Mesenchymal stem cell (in vitro differentiated cells and primary cell): ENCODE measurements at regions not wholly inside any gene's neighbourhood (a gene's known extent, or its start where the extent isn't known, plus 50 kb on each side); places are given as distances from the start of the nearest gene placed in this dataset.
A peak's percentile ranks its signal among the peaks of the same experiment; 100 is the strongest.

Experiments
- DNase-seq: peaks from one replicate; pipeline ENCODE4 v3.0.0-alpha.2; 2013
- H2AFZ ChIP-seq: one replicate; pipeline ENCODE4 v1.6.1; 2013; ENCODE audit warnings: low read depth, mild to moderate bottlenecking, control low read depth, inconsistent platforms, low read length, moderate library complexity
- H2AK5ac ChIP-seq: 2 replicates; pipeline ENCODE4 v1.6.1; 2013; ENCODE audit warnings: low read length, moderate library complexity, mild to moderate bottlenecking, inconsistent platforms; ENCODE audit not compliant: severe bottlenecking
- H2BK120ac ChIP-seq: one replicate; pipeline ENCODE4 v1.6.1; 2013; ENCODE audit warnings: low read depth, mild to moderate bottlenecking, inconsistent platforms, low read length, moderate library complexity
- H2BK12ac ChIP-seq, 2 experiments: one replicate each; pipeline ENCODE4 v1.6.1; 2013; ENCODE audit warnings: inconsistent platforms in 2 of 2, low read length in 2 of 2, mild to moderate bottlenecking in 2 of 2, moderate library complexity in 2 of 2, control low read depth in 1 of 2
- H2BK15ac ChIP-seq: one replicate; pipeline ENCODE4 v1.6.1; 2013; ENCODE audit warnings: mild to moderate bottlenecking, low read depth, inconsistent platforms; ENCODE audit not compliant: poor library complexity, severe bottlenecking
- H2BK5ac ChIP-seq: 2 replicates; pipeline ENCODE4 v1.6.1; 2013; ENCODE audit warnings: low read depth, mild to moderate bottlenecking, low read length, control low read depth, inconsistent platforms; ENCODE audit not compliant: poor library complexity, severe bottlenecking
- H3K14ac ChIP-seq, 2 experiments: one replicate each; pipeline ENCODE4 v1.6.1; 2013; ENCODE audit warnings: inconsistent platforms in 2 of 2, low read length in 2 of 2, control low read depth in 1 of 2, mild to moderate bottlenecking in 1 of 2, moderate library complexity in 1 of 2
- H3K18ac ChIP-seq, 2 experiments: one replicate each; pipeline ENCODE4 v1.6.1; 2013; ENCODE audit warnings: inconsistent platforms in 2 of 2, low read length in 2 of 2, control low read depth in 1 of 2, low read depth in 1 of 2, mild to moderate bottlenecking in 1 of 2
- H3K23ac ChIP-seq, 2 experiments: one replicate each; pipeline ENCODE4 v1.6.1; 2013; ENCODE audit warnings: inconsistent platforms in 2 of 2, low read length in 2 of 2, mild to moderate bottlenecking in 2 of 2, moderate library complexity in 2 of 2, control low read depth in 1 of 2
- H3K27ac ChIP-seq: 2 replicates; pipeline ENCODE4 v1.5.1; 2013; ENCODE audit warnings: mild to moderate bottlenecking, moderate library complexity, low read length, control low read depth, inconsistent platforms; ENCODE audit not compliant: poor library complexity, severe bottlenecking
- H3K27me3 ChIP-seq, 2 experiments: 2 replicates each; pipeline versions ENCODE4 v1.6.1 to v1.7.0; 2013; ENCODE audit warnings: low read length in 2 of 2, mild to moderate bottlenecking in 2 of 2, moderate library complexity in 2 of 2, control low read depth in 1 of 2, inconsistent platforms in 1 of 2; ENCODE audit not compliant: control insufficient read depth in 1 of 2, insufficient read depth in 1 of 2
- H3K36me3 ChIP-seq, 2 experiments: 2 replicates each; pipeline versions ENCODE4 v1.6.1 to v1.7.0; 2013; ENCODE audit warnings: low read length in 2 of 2, control low read depth in 1 of 2, inconsistent platforms in 1 of 2, low read depth in 1 of 2, mild to moderate bottlenecking in 1 of 2; ENCODE audit not compliant: insufficient read depth in 2 of 2, control insufficient read depth in 1 of 2
- H3K4ac ChIP-seq, 2 experiments: one replicate each; pipeline ENCODE4 v1.6.1; 2013; ENCODE audit warnings: inconsistent platforms in 2 of 2, low read length in 2 of 2, mild to moderate bottlenecking in 2 of 2, moderate library complexity in 2 of 2, control low read depth in 1 of 2, low read depth in 1 of 2
- H3K4me1 ChIP-seq: 2 replicates; pipeline ENCODE4 v1.6.1; 2013; ENCODE audit warnings: low read depth, low read length, control low read depth; ENCODE audit not compliant: control insufficient read depth, insufficient read depth
- H3K4me2 ChIP-seq: 2 replicates; pipeline ENCODE4 v1.6.1; 2013; ENCODE audit warnings: low read length, mild to moderate bottlenecking, inconsistent platforms; ENCODE audit not compliant: poor library complexity, severe bottlenecking
- H3K4me3 ChIP-seq, 2 experiments: 2 replicates each; pipeline versions ENCODE4 v1.5.1 to v1.7.0; 2013; ENCODE audit warnings: low read length in 2 of 2, mild to moderate bottlenecking in 2 of 2, control low read depth in 1 of 2, low read depth in 1 of 2; ENCODE audit not compliant: insufficient read depth in 1 of 2
- H3K79me1 ChIP-seq: replicated peaks from 2 replicates; pipeline ENCODE4 v1.6.1; 2013; ENCODE audit warnings: mild to moderate bottlenecking, control low read depth, low read length, inconsistent platforms; ENCODE audit not compliant: poor library complexity, severe bottlenecking
- H3K9ac ChIP-seq: 2 replicates; pipeline ENCODE4 v1.7.0; 2013; ENCODE audit warnings: mild to moderate bottlenecking, low read length, moderate library complexity
- H3K9me3 ChIP-seq: 2 replicates; pipeline ENCODE4 v1.7.0; 2013; ENCODE audit warnings: mild to moderate bottlenecking, low read length; ENCODE audit not compliant: control insufficient read depth
- H4K8ac ChIP-seq: one replicate; pipeline ENCODE4 v1.6.1; 2013; ENCODE audit warnings: inconsistent platforms, mild to moderate bottlenecking, low read length, moderate library complexity
- H4K91ac ChIP-seq: one replicate; pipeline ENCODE4 v1.6.1; 2013; ENCODE audit warnings: mild to moderate bottlenecking, low read length, inconsistent platforms
- WGBS: methylation state at CpG from one replicate; pipeline ENCODE4 v1.1.7; 2013; ENCODE audit warnings: mixed read lengths; 5-methylcytosine and 5-hydroxymethylcytosine counted together

DNA sequence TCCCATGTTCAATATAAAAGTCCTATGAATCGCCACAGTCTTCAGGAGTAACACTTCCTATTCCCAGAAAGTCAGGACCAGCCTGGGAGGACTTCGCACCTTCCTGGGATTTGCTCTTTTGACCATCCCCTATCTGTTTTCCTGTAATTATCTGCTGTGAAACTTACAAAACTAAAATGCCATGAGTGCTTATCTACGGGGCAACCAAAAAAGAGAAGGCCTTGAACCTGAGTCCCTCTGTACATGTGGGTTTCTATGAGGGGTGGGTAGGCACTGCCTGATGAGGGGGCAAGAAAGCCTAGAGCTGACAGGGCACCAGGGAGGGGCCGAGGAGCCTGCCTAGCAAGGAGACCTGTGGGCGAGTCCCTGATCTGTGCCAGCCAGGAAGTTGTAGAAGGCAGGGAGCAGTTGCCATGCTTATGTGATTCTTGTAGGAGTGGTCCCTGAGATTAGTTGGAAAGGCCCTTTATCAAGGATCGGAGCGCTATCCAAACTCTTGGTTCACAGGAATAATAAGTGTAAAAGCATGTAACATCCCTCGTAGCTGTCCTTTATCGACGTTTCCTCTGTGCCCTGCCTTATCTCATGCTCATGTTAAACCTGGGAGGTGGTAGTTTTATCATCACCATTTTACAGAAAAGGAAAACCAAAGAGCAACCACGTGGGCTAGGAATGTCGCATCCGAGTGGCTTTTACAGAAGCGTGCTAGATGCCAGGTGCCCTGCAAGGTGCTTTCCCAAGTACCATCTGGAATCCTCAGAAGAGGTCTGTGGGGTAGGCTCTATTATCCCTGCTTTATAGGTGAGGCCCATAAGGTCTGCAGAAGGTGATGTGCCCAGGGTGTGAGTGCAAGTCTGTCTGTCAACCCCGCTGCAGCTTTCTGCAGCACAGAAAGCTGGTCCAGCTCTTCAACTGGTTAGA lies 111.8 kb downstream of the B3GNT2 start:
- Histone ChIP-seq H3K4ac (peak overlapping the region in 1 of 2 experiments; percentile 12), H2AK5ac (peak overlapping the region; percentile 61), H4K8ac (no peak overlapping the region), H3K4me3 (no peak overlapping the region), H3K23ac (no peak overlapping the region), H2BK120ac (no peak overlapping the region), H3K9me3 (no peaks in the 10 kb centered on the region), H3K27ac (no peak overlapping the region), H3K4me2 (no peak overlapping the region), H3K18ac (peak overlapping the region in 1 of 2 experiments; percentile 5), H2BK15ac (no peak overlapping the region), H2BK12ac (no peak overlapping the region), H3K14ac (no peak overlapping the region), H3K36me3 (no peaks in the 10 kb centered on the region), H2BK5ac (no peak overlapping the region), H3K27me3 (peaks cover 0 to 4% of the 10 kb centered on the region in 2 experiments), H3K9ac (no peak overlapping the region), H3K4me1 (peaks cover 28% of the 10 kb centered on the region), H4K91ac (no peak overlapping the region), H2AFZ (no peak overlapping the region), H3K79me1 (no peaks in the 10 kb centered on the region)
- no peak for DNase-seq
- 80% methylated on average over 15 of the region's 15 CpGs for WGBS

DNA sequence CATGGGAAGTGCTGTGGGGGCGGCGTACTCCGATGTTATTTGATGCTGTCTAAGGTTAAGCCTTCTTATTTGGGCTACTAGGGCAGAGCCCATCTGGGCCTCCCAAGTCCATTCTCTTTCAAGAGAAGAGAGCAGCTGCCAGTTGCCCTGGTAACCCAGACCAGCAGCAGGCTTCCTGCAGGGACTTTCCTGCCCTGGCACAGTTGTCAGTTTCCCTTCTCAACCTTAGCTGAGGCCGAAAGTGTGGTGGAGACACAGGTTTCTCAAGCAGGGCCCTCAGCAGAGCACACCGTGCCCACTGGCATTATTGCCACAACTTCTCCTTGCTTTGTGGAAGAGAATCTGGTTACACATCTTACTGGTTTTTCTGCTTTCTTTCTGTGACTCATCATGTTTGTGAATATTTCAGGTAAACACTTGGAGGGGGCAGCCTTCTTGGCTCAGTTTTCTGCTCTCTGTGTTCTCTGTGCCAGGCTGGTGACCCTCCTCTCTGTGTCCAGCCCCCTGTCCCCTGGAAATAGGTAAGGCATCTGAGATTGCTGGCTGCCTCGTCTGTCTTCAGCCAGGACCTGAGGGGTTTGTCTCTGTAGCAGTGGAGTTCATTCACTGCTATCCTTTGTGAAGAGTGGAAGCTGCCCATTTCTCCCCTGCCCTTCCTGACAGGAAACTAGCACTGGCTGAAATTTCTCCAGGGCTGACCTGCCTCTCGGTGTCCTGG lies 111.0 kb downstream of the B3GNT2 start:
- H3K36me3 ChIP-seq, result no peaks in the 10 kb centered on the region
- H3K27ac ChIP-seq, result no peak overlapping the region
- no peak overlapping the region for H2AFZ ChIP-seq
- H3K18ac ChIP-seq, result peak overlapping the region; percentile 67 to 88
- no peaks in the 10 kb centered on the region for H3K79me1 ChIP-seq
- H2BK15ac ChIP-seq, result no peak overlapping the region
- H3K27me3 ChIP-seq, result peaks cover 0 to 4% of the 10 kb centered on the region in 2 experiments
- peak overlapping the region; percentile 45 for H4K91ac ChIP-seq
- DNase-seq, result peak; percentile 54
- H3K14ac ChIP-seq, result no peak overlapping the region
- peak overlapping the region; percentile 80 to 81 for H2BK12ac ChIP-seq
- peak overlapping the region; percentile 73 for H4K8ac ChIP-seq
- no peak overlapping the region for H3K23ac ChIP-seq
- 79% methylated on average over 7 of the region's 7 CpGs for WGBS
- H3K9me3 ChIP-seq, result no peaks in the 10 kb centered on the region
- H2AK5ac ChIP-seq, result no peak overlapping the region
- H3K9ac ChIP-seq, result no peak overlapping the region
- peak overlapping the region; percentile 10 for H3K4me2 ChIP-seq
- no peak overlapping the region for H3K4me3 ChIP-seq
- H2BK5ac ChIP-seq, result no peak overlapping the region
- peaks cover 28% of the 10 kb centered on the region for H3K4me1 ChIP-seq
- H2BK120ac ChIP-seq, result no peak overlapping the region
- no peak overlapping the region for H3K4ac ChIP-seq

DNA sequence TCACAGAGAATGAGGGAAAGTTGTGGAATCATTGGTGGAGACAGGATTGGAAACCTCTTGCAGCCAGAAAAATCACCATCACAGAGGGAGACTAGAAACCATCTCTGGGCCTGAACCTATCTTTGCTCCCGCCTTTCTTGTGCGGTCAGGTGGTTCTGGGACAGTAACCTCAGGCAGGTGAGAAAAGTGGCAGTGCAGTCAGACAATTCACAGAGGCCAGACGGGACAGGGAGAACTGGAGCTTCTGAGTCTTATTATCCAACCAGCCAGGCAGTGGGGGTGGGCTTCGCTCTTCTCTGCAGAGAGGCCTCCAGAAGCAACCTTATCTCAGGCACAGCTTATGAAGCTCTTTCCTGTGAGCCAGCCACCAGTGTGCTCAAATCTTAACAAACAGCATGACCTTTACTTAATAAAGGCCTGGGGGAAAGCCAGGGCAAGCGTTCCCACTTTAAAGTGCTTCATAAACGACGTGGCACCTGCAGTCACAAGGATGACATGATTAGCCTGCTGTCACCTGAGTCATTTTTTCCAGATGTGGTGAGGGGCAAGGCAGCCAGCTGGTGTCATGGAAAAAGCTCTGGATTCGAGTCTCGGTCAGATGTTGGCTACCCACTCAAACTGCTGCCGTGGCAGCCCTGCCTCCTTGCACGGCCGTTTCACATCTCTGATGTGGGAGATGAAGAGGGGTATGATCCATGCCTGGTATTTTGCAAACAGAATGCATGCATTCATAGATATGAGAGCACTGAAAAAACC lies 109.7 kb downstream of the B3GNT2 start:
- H4K8ac ChIP-seq, result peak overlapping the region; percentile 93
- peak overlapping the region; percentile 71 for H2BK15ac ChIP-seq
- 75% methylated on average over 12 of the region's 12 CpGs for WGBS
- H3K14ac ChIP-seq, result no peak overlapping the region
- no peak overlapping the region for H3K23ac ChIP-seq
- H3K36me3 ChIP-seq, result no peaks in the 10 kb centered on the region
- no peaks in the 10 kb centered on the region for H3K9me3 ChIP-seq
- no peak overlapping the region for H3K4me3 ChIP-seq
- H2BK12ac ChIP-seq, result peak overlapping the region; percentile 97 to 99
- H4K91ac ChIP-seq, result peak overlapping the region; percentile 98
- no peak overlapping the region for H3K9ac ChIP-seq
- peaks cover 0 to 5% of the 10 kb centered on the region in 2 experiments for H3K27me3 ChIP-seq
- H2BK120ac ChIP-seq, result peak overlapping the region; percentile 74
- no peak overlapping the region for H2BK5ac ChIP-seq
- peak overlapping the region; percentile 42 for H2AK5ac ChIP-seq
- peak overlapping the region; percentile 88 to 95 for H3K18ac ChIP-seq
- no peak overlapping the region for H3K27ac ChIP-seq
- no peaks in the 10 kb centered on the region for H3K79me1 ChIP-seq
- H2AFZ ChIP-seq, result no peak overlapping the region
- peak; percentile 48 for DNase-seq
- peaks cover 28% of the 10 kb centered on the region for H3K4me1 ChIP-seq
- H3K4ac ChIP-seq, result peak overlapping the region; percentile 50 to 62
- H3K4me2 ChIP-seq, result no peak overlapping the region
